GM19452 (cell line): ENCODE measurements at regions not wholly inside any gene's neighbourhood (a gene's known extent, or its start where the extent isn't known, plus 50 kb on each side); places are given as distances from the start of the nearest gene placed in this dataset.

Experiments
- ATAC-seq: cut with Tn5 transposase; IDR thresholded peaks from one replicate; pipeline ENCODE4 v1.9.1; 2021; ENCODE audit not compliant: unreplicated experiment

GRCh38 chr1:239538239-239538988 lies 152.0 kb downstream of the CHRM3 start:
- ATAC-seq, result no peak

GRCh38 chr1:239539051-239539450 lies 152.7 kb downstream of the CHRM3 start:
- no peak for ATAC-seq

- ATAC-seq, result no peak
Measured at GRCh38 chr1:239539812-239540211, 153.4 kb downstream of the CHRM3 start.

GRCh38 chr1:239543873-239544272 lies 157.5 kb downstream of the CHRM3 start:
- no peak for ATAC-seq

GRCh38 chr1:239545466-239545865 lies 159.1 kb downstream of the CHRM3 start:
- no peak for ATAC-seq

- no peak for ATAC-seq
Measured at GRCh38 chr1:239547987-239548386, 161.6 kb downstream of the CHRM3 start.

GRCh38 chr1:239550178-239550577 lies 163.8 kb downstream of the CHRM3 start:
- ATAC-seq, result no peak

GRCh38 chr1:239555350-239555749 lies 169.0 kb downstream of the CHRM3 start:
- ATAC-seq, result no peak

- ATAC-seq, result no peak
Measured at GRCh38 chr1:239558559-239558958, 172.2 kb downstream of the CHRM3 start.

- ATAC-seq, result no peak
Measured at GRCh38 chr1:239558991-239559390, 172.6 kb downstream of the CHRM3 start.

- no peak for ATAC-seq
Measured at GRCh38 chr1:239560921-239561320, 174.6 kb downstream of the CHRM3 start.

- no peak for ATAC-seq
Measured at GRCh38 chr1:239562095-239562494, 175.7 kb downstream of the CHRM3 start.

- ATAC-seq, result no peak
Measured at GRCh38 chr1:239563681-239564080, 177.3 kb downstream of the CHRM3 start.

- ATAC-seq, result no peak
Measured at GRCh38 chr1:239566074-239566473, 179.7 kb downstream of the CHRM3 start.

GRCh38 chr1:239570878-239571277 lies 184.5 kb downstream of the CHRM3 start:
- no peak for ATAC-seq

- no peak for ATAC-seq
Measured at GRCh38 chr1:239572183-239572582, 185.8 kb downstream of the CHRM3 start.

- no peak for ATAC-seq
Measured at GRCh38 chr1:239574112-239574511, 187.7 kb downstream of the CHRM3 start.

- no peak for ATAC-seq
Measured at GRCh38 chr1:239575113-239575512, 188.7 kb downstream of the CHRM3 start.

GRCh38 chr1:239583536-239583935 lies 197.2 kb downstream of the CHRM3 start:
- no peak for ATAC-seq

- ATAC-seq, result no peak
Measured at GRCh38 chr1:239586128-239586527, 199.8 kb downstream of the CHRM3 start.

GRCh38 chr1:239587066-239587465 lies 200.7 kb downstream of the CHRM3 start:
- ATAC-seq, result no peak

- ATAC-seq, result no peak
Measured at GRCh38 chr1:239587574-239588369, 201.4 kb downstream of the CHRM3 start.
